Left lung (tissue), 4 donors: ENCODE measurements at regions not wholly inside any gene's neighbourhood (a gene's known extent, or its start where the extent isn't known, plus 50 kb on each side); places are given as distances from the start of the nearest gene placed in this dataset.

Experiments
- ATAC-seq: fragments of 200-7000 bp; cut with Tn5 transposase; one replicate; pipeline ENCODE4 v1.9.1; 2020; ENCODE audit warnings: moderate library complexity
- DNase-seq, 4 donors: peaks; one replicate each; pipeline ENCODE4 v3.0.0-alpha.2; 2013 to 2020
- H3K27ac ChIP-seq, 2 donors: fragments of 200-600 bp; sonication (generic) in 1 of 2; one replicate each; pipeline versions ENCODE4 v1.5.0 to v1.8.0; 2020 to 2021
- H3K27me3 ChIP-seq, 2 donors: fragments of 200-600 bp; sonication (generic) in 1 of 2; one replicate each; pipeline versions ENCODE4 v1.5.0 to v1.8.0; 2020 to 2021
- H3K36me3 ChIP-seq, 2 donors: fragments of 200-600 bp; sonication (generic) in 1 of 2; one replicate each; pipeline versions ENCODE4 v1.5.0 to v1.8.0; 2020 to 2021
- H3K4me1 ChIP-seq, 2 donors: fragments of 200-600 bp; one replicate each; pipeline ENCODE4 v1.8.0; 2021
- H3K4me3 ChIP-seq, 2 donors: fragments of 200-600 bp; sonication (generic) in 1 of 2; one replicate each; pipeline versions ENCODE4 v1.5.0 to v1.8.0; 2020 to 2021; ENCODE audit warnings: mild to moderate bottlenecking in 1 of 2
- H3K9me3 ChIP-seq, 2 donors: fragments of 200-600 bp; sonication (generic) in 1 of 2; one replicate each; pipeline versions ENCODE4 v1.5.0 to v1.8.0; 2020 to 2021
- intact Hi-C, 2 donors: fragments of 100-400 bp; cut with DNase I; formaldehyde crosslinking; loops; one replicate each; pipeline versions ENCODE4 v1.11.2 to v1.14.2; 2022
- TF ChIP-seq, protein P1 (sequence below), 2 donors: fragments of 200-600 bp; sonication (generic) in 1 of 2; IDR thresholded peaks; one replicate each; pipeline versions ENCODE4 v1.5.0 to v1.8.0; 2021; ENCODE audit warnings: antibody characterized with exemption in 2 of 2
- donor health status: DM: no; HTN: yes; CAD: no.
- donor health status: DM: no; HTN: no; CAD: no.

DNA sequence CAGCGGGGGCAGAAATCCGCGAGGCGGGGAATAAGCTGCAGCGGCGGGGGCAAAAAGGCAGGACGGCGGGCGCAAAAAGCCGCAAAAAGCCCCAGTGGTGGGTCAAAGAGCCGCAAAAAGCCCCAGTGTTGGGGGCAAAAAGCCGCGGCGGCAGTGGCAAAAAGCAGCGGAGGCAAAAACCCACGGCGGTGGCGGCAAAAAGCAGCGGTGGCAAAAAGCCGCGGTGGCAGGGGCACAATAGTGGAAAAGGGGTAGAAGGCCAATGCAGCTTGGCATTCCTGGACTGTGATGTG lies 525.3 kb downstream of the ZNF33B start:
- no peak overlapping the region for H3K27ac ChIP-seq
- no peaks in the 10 kb centered on the region for H3K27me3 ChIP-seq
- H3K36me3 ChIP-seq: no peaks in the 10 kb centered on the region
- intact Hi-C loops: no loop called here
- no peak overlapping the region for H3K4me3 ChIP-seq
- no peak for ATAC-seq
- H3K9me3 ChIP-seq: peaks cover 0 to 49% of the 10 kb centered on the region in 2 donors
- TF ChIP-seq, protein P1, sequence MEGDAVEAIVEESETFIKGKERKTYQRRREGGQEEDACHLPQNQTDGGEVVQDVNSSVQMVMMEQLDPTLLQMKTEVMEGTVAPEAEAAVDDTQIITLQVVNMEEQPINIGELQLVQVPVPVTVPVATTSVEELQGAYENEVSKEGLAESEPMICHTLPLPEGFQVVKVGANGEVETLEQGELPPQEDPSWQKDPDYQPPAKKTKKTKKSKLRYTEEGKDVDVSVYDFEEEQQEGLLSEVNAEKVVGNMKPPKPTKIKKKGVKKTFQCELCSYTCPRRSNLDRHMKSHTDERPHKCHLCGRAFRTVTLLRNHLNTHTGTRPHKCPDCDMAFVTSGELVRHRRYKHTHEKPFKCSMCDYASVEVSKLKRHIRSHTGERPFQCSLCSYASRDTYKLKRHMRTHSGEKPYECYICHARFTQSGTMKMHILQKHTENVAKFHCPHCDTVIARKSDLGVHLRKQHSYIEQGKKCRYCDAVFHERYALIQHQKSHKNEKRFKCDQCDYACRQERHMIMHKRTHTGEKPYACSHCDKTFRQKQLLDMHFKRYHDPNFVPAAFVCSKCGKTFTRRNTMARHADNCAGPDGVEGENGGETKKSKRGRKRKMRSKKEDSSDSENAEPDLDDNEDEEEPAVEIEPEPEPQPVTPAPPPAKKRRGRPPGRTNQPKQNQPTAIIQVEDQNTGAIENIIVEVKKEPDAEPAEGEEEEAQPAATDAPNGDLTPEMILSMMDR (IDR thresholded peaks at IDR 0.05): no peak
- H3K4me1 ChIP-seq: no peaks in the 10 kb centered on the region
- DNase-seq: peak in 1 of 4 donors; percentile 59

DNA sequence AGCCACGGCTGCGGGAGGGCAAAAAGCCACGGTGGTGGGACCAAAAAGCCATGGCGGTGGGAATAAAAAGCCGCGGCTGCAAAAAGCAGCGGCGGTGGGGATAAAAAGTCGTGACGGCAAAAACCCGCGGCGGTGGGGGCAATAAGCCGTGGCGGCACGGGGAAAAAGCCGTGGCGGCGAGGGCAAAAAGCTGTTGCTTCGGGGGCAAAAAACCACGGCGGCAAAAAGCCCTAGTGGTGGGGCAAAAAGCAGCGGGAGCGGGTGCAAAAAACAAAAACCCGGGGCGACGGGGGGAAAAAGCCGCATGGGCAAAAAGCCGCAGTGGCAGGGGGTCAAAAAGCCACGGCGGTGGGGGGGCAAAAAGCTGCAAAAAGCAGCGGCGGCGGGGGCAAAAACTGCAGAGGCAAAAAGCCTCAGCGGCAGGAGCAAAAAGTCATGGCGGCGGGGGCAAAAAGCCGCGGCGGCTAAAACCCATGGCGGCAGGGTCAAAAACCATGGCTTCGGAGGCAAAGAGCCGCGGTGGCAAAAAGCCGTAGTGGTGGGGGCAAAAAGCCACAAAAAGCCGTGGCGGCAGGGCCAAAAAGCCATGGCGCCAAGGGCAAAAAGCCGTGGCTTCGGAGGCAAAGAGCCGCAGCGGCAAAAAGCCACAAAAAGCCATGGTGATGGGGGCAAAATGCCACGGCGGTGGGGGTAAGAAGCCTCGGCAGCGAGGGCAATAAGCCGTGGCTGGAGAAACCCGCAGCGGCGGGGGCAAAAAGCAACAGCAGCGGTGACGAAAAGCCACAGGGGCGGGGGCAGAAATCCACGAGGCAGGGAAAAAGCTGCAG lies 525.8 kb downstream of the ZNF33B start:
- no peak overlapping the region for H3K4me3 ChIP-seq
- no peaks in the 10 kb centered on the region for H3K4me1 ChIP-seq
- no peak for ATAC-seq
- peaks cover 0 to 53% of the 10 kb centered on the region in 2 donors for H3K9me3 ChIP-seq
- H3K27me3 ChIP-seq: no peaks in the 10 kb centered on the region
- H3K36me3 ChIP-seq: no peaks in the 10 kb centered on the region
- TF ChIP-seq, protein P1 (IDR thresholded peaks at IDR 0.05): no peak
- peak in 1 of 4 donors; percentile 45 for DNase-seq
- intact Hi-C loops: no loop called here
- H3K27ac ChIP-seq: no peak overlapping the region

DNA sequence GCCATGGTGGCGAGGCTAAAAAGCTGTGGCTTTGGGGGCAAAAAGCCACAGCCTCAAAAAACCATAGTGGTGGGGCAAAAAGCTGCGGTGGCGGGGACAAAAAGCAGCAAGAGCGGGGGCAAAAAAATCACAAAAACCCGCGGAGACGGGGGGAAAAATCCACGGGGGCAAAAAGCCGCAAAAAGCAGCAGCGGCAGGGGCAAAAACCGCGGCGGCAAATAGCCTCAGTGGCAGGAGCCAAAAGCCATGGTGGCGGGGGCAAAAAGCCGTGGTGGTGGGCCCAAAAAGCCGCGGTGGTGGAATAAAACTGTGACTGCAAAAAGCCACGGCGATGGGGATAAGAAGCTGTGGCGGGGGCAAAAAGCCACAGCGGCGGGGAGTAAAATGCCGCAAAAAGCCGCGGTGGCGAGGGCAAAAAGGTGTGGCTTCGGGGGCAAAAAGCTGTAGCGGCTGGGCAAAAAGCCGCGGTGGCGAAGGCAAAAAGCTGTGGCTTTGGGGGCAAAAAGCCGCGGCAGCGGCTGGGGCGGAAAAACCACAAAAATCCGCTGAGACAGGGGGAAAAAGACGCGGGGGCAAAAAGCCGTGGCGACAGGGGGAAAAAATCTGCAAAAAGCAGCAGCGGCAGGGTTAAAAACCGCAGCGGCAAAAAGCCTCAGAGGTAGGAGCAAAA lies 526.6 kb downstream of the ZNF33B start:
- H3K4me1 ChIP-seq: no peaks in the 10 kb centered on the region

DNA sequence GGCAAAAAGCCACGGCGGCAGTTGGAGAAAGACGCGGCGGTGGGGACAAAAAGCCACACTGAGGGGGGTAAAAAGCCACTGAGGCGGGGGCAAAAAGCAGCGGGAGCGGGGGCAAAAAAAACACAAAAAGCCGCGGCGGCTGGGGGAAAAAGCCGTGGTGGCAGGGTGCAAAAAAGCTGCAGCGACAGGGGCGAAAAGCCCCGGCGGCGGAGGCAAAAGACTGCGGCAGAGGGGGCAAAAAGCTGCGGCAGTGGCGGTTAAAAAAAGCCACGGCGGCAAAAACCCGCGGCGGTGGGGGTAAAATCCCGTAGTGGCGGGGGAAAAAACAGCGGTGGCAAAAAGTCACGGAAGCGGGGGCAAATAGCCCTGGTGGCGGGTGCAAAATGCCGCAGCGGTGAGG lies 527.3 kb downstream of the ZNF33B start:
- TF ChIP-seq, protein P1 (IDR thresholded peaks at IDR 0.05): no peak

More for the DNA sequence above, 526.6 kb downstream of the ZNF33B start:
- TF ChIP-seq, protein P1 (IDR thresholded peaks at IDR 0.05): no peak
- Histone ChIP-seq H3K9me3 (peaks cover 0 to 57% of the 10 kb centered on the region in 2 donors), H3K36me3 (no peaks in the 10 kb centered on the region), H3K4me3 (no peak overlapping the region), H3K27ac (no peak overlapping the region), H3K27me3 (no peaks in the 10 kb centered on the region)
- intact Hi-C loops: no loop called here
- ATAC-seq (no peak), DNase-seq (peak in 1 of 4 donors; percentile 62)

More for the DNA sequence above, 527.3 kb downstream of the ZNF33B start:
- DNase-seq (peak in 1 of 4 donors; percentile 55), ATAC-seq (no peak)
- Histone ChIP-seq H3K4me1 (no peaks in the 10 kb centered on the region), H3K9me3 (peaks cover 0 to 54% of the 10 kb centered on the region in 2 donors), H3K27me3 (no peaks in the 10 kb centered on the region), H3K4me3 (no peak overlapping the region), H3K36me3 (no peaks in the 10 kb centered on the region), H3K27ac (no peak overlapping the region)
- intact Hi-C loops: no loop called here
